LNCAP (cell line): ENCODE measurements at regions not wholly inside any gene's neighbourhood (a gene's known extent, or its start where the extent isn't known, plus 50 kb on each side); places are given as distances from the start of the nearest gene placed in this dataset.

Experiments
- TF ChIP-seq, protein P1 (sequence below): fragments of 450-650 bp; IDR thresholded peaks from 2 replicates; pipeline ENCODE4 v1.5.1; 2017; ENCODE audit warnings: mild to moderate bottlenecking

DNA sequence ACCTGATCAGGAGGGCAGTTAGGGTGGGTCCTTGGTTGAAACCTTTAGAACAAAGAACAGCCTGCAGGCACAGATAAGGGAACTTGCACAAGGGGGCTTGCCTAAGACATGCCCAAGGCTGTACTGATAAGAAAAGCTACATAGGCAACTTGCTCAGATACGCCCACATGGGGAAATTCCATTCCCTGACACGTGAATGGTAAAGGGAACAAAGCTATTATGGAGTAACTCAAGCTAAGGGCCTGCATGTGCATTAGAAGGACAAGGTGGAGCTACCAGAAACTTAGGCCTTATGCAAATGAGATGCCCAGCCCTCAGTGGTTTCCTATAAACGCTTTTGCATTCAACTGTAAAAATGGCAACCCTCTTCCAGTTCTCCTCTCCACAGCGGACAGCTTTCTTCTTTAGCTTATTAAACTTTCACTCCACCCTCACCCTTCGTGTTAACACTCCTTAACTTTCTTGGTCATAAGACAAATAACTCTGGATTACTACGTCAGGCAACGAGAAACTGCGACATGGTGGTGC, 1192.1 kb upstream of the CELF2 start:
- TF ChIP-seq, protein P1, sequence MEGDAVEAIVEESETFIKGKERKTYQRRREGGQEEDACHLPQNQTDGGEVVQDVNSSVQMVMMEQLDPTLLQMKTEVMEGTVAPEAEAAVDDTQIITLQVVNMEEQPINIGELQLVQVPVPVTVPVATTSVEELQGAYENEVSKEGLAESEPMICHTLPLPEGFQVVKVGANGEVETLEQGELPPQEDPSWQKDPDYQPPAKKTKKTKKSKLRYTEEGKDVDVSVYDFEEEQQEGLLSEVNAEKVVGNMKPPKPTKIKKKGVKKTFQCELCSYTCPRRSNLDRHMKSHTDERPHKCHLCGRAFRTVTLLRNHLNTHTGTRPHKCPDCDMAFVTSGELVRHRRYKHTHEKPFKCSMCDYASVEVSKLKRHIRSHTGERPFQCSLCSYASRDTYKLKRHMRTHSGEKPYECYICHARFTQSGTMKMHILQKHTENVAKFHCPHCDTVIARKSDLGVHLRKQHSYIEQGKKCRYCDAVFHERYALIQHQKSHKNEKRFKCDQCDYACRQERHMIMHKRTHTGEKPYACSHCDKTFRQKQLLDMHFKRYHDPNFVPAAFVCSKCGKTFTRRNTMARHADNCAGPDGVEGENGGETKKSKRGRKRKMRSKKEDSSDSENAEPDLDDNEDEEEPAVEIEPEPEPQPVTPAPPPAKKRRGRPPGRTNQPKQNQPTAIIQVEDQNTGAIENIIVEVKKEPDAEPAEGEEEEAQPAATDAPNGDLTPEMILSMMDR: no peak

DNA sequence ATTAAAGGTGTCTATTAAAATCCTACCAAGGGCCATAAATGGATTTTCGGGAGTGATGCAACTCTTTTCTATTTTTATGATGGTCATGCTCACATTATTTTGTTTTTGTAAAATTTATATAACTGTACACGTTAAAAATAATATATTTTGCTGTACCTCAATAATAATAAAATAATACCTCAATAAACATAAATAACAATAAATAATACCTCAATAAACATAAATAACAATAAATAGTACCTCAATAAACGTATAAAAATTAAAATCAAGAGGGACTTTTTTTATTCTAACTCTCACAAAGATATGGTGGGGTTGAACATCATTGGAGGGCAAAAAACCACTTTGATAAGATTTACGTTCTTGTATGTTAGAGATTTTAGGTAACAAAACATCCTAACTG, 1189.6 kb upstream of the CELF2 start:
- TF ChIP-seq, protein P1: no peak

DNA sequence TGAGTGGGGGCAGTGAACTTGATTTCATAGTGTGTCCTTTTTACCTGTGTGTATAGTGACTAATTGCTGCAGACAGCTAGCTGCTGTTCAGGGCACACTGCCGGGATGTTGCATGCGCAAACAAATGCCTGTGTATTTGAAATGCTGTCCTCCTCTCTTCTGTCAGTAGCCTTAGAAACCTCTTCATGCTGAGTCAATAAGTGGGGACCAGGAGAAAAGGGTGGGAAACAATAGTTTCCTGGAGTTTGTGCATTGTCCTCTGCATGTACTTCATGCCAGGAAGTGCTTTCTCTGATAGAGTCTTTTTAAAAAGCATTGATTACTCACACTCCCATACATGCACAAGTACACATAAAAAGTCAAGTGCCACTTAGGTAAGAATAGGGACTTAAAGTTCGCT, 1183.7 kb upstream of the CELF2 start:
- TF ChIP-seq, protein P1: no peak

DNA sequence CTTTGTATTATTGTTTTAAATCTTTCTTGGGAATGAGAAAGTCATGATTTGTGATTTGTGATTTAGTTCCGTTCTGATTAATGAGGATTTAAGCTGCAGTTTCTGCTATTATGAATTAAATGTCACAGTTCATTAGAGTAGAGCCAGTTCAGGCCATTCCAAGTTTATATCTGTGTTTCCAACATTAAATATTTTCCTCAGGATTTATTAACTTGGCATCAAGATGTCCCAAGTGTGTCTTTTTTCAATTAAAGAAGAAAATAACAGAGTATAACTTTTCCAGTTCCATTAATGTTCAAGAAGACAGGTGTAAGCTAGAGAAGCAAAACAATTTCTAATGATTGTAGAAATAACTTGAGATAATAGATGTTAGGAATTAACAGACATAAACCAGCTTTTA, 1183.2 kb upstream of the CELF2 start:
- TF ChIP-seq, protein P1: no peak

DNA sequence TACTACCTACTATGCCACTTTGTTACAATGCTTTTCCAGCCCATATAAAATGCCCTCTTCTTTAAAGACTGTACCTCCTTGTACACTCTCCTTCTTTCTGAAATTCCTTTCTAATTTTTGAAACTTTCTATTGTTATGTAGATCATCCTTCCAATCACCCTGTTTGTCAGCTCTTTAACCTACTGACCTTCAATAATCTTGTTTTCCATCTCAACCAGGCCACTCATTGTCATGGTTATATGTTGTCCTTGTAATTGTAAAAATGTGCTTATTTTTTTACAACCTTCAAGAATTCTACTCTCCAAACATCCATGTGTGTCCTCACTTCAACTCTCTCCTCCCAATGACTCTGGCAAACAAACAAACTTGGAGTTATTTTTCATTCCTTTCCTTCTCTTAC, 1172.6 kb upstream of the CELF2 start:
- TF ChIP-seq, protein P1: no peak

DNA sequence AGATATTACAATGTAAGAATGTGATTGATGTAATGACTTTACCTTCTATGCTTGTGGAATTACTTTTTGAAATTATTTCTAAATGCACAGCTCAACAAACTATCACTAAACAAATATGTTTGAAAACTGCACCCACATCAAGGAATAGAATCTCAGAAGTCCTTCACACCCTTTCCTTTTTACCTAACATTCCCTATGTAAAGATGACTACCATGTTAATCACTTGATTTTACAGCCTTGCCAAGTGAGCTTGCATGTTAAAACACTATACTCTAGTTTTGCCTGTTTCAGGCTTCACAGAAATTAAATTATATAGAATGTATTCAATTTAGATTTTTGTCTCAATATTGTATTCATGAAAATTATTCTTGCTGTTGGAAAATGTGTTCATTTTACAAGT, 1169.4 kb upstream of the CELF2 start:
- TF ChIP-seq, protein P1: no peak

DNA sequence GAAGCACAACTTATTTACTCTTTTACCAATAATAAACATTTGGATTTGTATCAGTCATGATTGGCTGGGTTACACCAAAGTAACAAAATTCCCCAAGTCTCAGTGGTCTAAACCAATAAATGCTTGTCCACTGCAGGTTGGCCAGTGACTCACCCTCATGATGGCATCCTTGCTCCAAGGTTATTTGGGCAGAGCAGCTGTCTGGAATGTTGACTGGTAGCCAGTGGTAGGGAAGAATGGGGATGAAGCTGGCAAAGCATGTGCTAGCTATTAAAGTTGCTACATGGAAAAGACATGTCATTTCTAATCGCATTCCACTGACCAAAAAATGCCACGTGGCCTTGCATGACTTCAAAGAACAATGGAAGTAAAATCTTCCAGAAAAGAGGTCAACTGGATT, 1168.7 kb upstream of the CELF2 start:
- TF ChIP-seq, protein P1: no peak

DNA sequence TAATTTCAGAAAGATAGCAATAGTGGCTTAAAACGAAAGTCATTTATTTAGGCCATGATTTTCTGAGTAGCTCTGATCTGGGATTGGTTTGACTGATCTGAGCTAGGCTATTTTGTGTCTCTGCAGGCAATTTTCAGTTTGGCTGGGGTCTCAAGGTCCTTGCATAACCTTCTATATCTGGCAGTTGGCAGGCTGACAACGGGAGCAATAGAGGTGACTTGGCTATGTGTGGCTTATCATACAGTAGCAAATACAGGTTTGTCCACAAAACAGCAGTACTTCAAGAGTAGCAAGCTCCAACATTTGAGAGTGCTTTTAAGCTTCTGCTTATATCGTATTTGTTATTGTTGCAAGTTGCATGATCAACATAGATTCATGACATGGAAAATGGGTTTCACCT, 1167.3 kb upstream of the CELF2 start:
- TF ChIP-seq, protein P1: no peak
